HEK293 (cell line): ENCODE measurements at regions not wholly inside any gene's neighbourhood (a gene's known extent, or its start where the extent isn't known, plus 50 kb on each side); places are given as distances from the start of the nearest gene placed in this dataset.

Experiments
- CTCF ChIA-PET: fragments of 350-600 bp; formaldehyde crosslinking; extraction: SDS; loops from one replicate; lab custom pipeline; 2021; ENCODE audit warnings: antibody characterized with exemption; lab: Yijun Ruan, JAX
- POLR2A ChIA-PET: fragments of 300-600 bp; formaldehyde crosslinking; extraction: SDS; loops from one replicate; lab custom pipeline; 2020; ENCODE audit warnings: antibody characterized with exemption, inconsistent platforms; lab: Yijun Ruan, JAX
- H3K27ac ChIP-seq: fragments of 200-500 bp; sonication (Bioruptor generic); 2 replicates; pipeline ENCODE4 v1.5.1; 2014; ENCODE audit warnings: low read depth, low read length, control low read depth, inconsistent platforms; ENCODE audit errors: extremely low read depth
- H3K36me3 ChIP-seq, 2 experiments: fragments of 200-500 bp in 1 of 2; sonication (Bioruptor generic) in 1 of 2; 1 replicate in 1 of 2; 2 replicates in 1 of 2; pipeline ENCODE4 v1.5.1; 2014 to 2017; ENCODE audit warnings: inconsistent platforms in 2 of 2, low read length in 2 of 2; ENCODE audit not compliant: control insufficient read depth in 2 of 2, insufficient read depth in 1 of 2
- H3K4me1 ChIP-seq: fragments of 200-500 bp; sonication (Bioruptor generic); 2 replicates; pipeline ENCODE4 v1.5.1; 2014; ENCODE audit warnings: mild to moderate bottlenecking, low read length, inconsistent platforms; ENCODE audit not compliant: control insufficient read depth, insufficient read depth
- H3K4me3 ChIP-seq: 2 replicates; pipeline ENCODE4 v1.5.1; 2011; ENCODE audit warnings: low read depth, mild to moderate bottlenecking, control low read depth, low read length, moderate library complexity
- H3K9me3 ChIP-seq: fragments of 200-500 bp; sonication (Bioruptor generic); 2 replicates; pipeline ENCODE4 v1.5.1; 2014; ENCODE audit warnings: low read depth, low read length, inconsistent platforms; ENCODE audit not compliant: control insufficient read depth, insufficient read depth
- BCL11B ChIP-seq: fragments of 450-650 bp; formaldehyde crosslinking; IDR thresholded peaks from 2 replicates; pipeline ENCODE4 v1.5.1; 2016; ENCODE audit warnings: low read depth, missing biosample characterization, missing genetic modification characterization
- REPIN1 ChIP-seq: fragments of 450-650 bp; formaldehyde crosslinking; IDR thresholded peaks from 2 replicates; pipeline ENCODE4 v1.5.1; 2017; ENCODE audit warnings: missing biosample characterization, missing genetic modification characterization, low read depth
- SETDB1 ChIP-seq: IDR thresholded peaks from one replicate; pipeline ENCODE4 v1.6.1; 2017; ENCODE audit warnings: mild to moderate bottlenecking, low read length, moderate library complexity, mixed read lengths; ENCODE audit not compliant: insufficient read length
- YY1 ChIP-seq: fragments of 450-650 bp; formaldehyde crosslinking; IDR thresholded peaks from 2 replicates; pipeline ENCODE4 v1.5.1; 2018; ENCODE audit warnings: missing biosample characterization, missing genetic modification characterization
- ZBTB21 ChIP-seq: fragments of 450-650 bp; formaldehyde crosslinking; IDR thresholded peaks from 2 replicates; pipeline ENCODE4 v1.5.1; 2017; ENCODE audit warnings: missing biosample characterization, missing genetic modification characterization
- ZBTB48 ChIP-seq: fragments of 450-650 bp; formaldehyde crosslinking; IDR thresholded peaks from 2 replicates; pipeline ENCODE4 v1.5.1; 2016; ENCODE audit warnings: missing biosample characterization, missing genetic modification characterization
- ZNF133 ChIP-seq: fragments of 450-650 bp; formaldehyde crosslinking; IDR thresholded peaks from 2 replicates; pipeline ENCODE4 v1.5.1; 2016; ENCODE audit warnings: missing biosample characterization, missing genetic modification characterization
- ZNF146 ChIP-seq: fragments of 450-650 bp; formaldehyde crosslinking; IDR thresholded peaks from 2 replicates; pipeline ENCODE4 v1.5.1; 2016; ENCODE audit warnings: missing biosample characterization, missing genetic modification characterization
- ZNF155 ChIP-seq: fragments of 450-650 bp; formaldehyde crosslinking; IDR thresholded peaks from 2 replicates; pipeline ENCODE4 v1.5.1; 2016; ENCODE audit warnings: missing biosample characterization, missing genetic modification characterization
- ZNF18 ChIP-seq: fragments of 450-650 bp; formaldehyde crosslinking; IDR thresholded peaks from 2 replicates; pipeline ENCODE4 v1.5.1; 2016; ENCODE audit warnings: missing biosample characterization, missing genetic modification characterization
- ZNF280C ChIP-seq: fragments of 450-650 bp; formaldehyde crosslinking; IDR thresholded peaks from 2 replicates; pipeline ENCODE4 v1.5.1; 2016; ENCODE audit warnings: missing biosample characterization, missing genetic modification characterization
- ZNF473 ChIP-seq: fragments of 450-650 bp; formaldehyde crosslinking; IDR thresholded peaks from 2 replicates; pipeline ENCODE4 v1.5.1; 2017; ENCODE audit warnings: missing biosample characterization, missing genetic modification characterization
- ZNF529 ChIP-seq: fragments of 450-650 bp; formaldehyde crosslinking; IDR thresholded peaks from 2 replicates; pipeline ENCODE4 v1.5.1; 2017; ENCODE audit warnings: missing genetic modification characterization, missing biosample characterization; ENCODE audit not compliant: insufficient replicate concordance
- ZNF629 ChIP-seq: fragments of 450-650 bp; formaldehyde crosslinking; IDR thresholded peaks from 2 replicates; pipeline ENCODE4 v1.5.1; 2017; ENCODE audit warnings: missing biosample characterization, missing genetic modification characterization
- ZNF654 ChIP-seq: fragments of 450-650 bp; formaldehyde crosslinking; IDR thresholded peaks from 2 replicates; pipeline ENCODE4 v1.5.1; 2016; ENCODE audit warnings: low read depth, missing biosample characterization, missing genetic modification characterization
- ZNF776 ChIP-seq: fragments of 450-650 bp; formaldehyde crosslinking; IDR thresholded peaks from 2 replicates; pipeline ENCODE4 v1.5.0; 2017; ENCODE audit warnings: missing biosample characterization, missing genetic modification characterization, borderline replicate concordance
- ZNF792 ChIP-seq: fragments of 450-650 bp; formaldehyde crosslinking; IDR thresholded peaks from 2 replicates; pipeline ENCODE4 v1.5.1; 2016; ENCODE audit warnings: missing biosample characterization, missing genetic modification characterization
- TF ChIP-seq, protein P1 (sequence below): sonication (generic); formaldehyde crosslinking; IDR thresholded peaks from 2 replicates; pipeline ENCODE4 v1.8.1; 2022; ENCODE audit warnings: mild to moderate bottlenecking, moderate library complexity, missing genetic modification reagents

- no peak overlapping the region for H3K4me3 ChIP-seq
- no peaks in the 10 kb centered on the region for H3K36me3 ChIP-seq
- no peak overlapping the region for H3K27ac ChIP-seq
- ChIA-PET CTCF (no interaction called here), POLR2A (no interaction called here)
- H3K4me1 ChIP-seq, result no peaks in the 10 kb centered on the region
- H3K9me3 ChIP-seq, result no peaks in the 10 kb centered on the region; the same call in 1 of the 2 replicates
- TF ChIP-seq YY1 (no peak), ZNF146 (tag by site-specific recombination) (no peak), ZBTB48 (no peak), ZNF654 (tag by site-specific recombination) (no peak), ZNF18 (tag by site-specific recombination) (no peak), ZNF280C (tag by site-specific recombination) (no peak), ZBTB21 (tag by site-specific recombination) (no peak), BCL11B (tag by site-specific recombination) (no peak), ZNF529 (tag by site-specific recombination) (no peak), ZNF629 (no peak), ZNF776 (tag by site-specific recombination) (no peak)
- TF ChIP-seq, protein P1, sequence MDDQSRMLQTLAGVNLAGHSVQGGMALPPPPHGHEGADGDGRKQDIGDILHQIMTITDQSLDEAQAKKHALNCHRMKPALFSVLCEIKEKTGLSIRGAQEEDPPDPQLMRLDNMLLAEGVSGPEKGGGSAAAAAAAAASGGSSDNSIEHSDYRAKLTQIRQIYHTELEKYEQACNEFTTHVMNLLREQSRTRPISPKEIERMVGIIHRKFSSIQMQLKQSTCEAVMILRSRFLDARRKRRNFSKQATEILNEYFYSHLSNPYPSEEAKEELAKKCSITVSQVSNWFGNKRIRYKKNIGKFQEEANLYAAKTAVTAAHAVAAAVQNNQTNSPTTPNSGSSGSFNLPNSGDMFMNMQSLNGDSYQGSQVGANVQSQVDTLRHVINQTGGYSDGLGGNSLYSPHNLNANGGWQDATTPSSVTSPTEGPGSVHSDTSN (CRISPR knock-in tag), result no peak
- TF ChIP-seq, all 188 proteins: peak for 0
Observed at GRCh38 chr2:88318071-88318955, 134.2 kb downstream of the FOXI3 start.

- POLR2A ChIA-PET, result no interaction called here
- H3K4me1 ChIP-seq, result no peaks in the 10 kb centered on the region
- H3K36me3 ChIP-seq, result no peaks in the 10 kb centered on the region
- CTCF ChIA-PET, result no interaction called here
- H3K4me3 ChIP-seq, result no peak overlapping the region
- peak; percentile 45 for TF ChIP-seq ZNF146 (tag by site-specific recombination)
- no peak for TF ChIP-seq ZNF473 (tag by site-specific recombination)
- TF ChIP-seq ZNF792 (tag by site-specific recombination), result no peak
- H3K27ac ChIP-seq, result no peak overlapping the region
- H3K9me3 ChIP-seq, result no peaks in the 10 kb centered on the region; the same call in 1 of the 2 replicates
Observed at GRCh38 chr2:88310787-88311186, 140.6 kb downstream of the THNSL2 start.

DNA sequence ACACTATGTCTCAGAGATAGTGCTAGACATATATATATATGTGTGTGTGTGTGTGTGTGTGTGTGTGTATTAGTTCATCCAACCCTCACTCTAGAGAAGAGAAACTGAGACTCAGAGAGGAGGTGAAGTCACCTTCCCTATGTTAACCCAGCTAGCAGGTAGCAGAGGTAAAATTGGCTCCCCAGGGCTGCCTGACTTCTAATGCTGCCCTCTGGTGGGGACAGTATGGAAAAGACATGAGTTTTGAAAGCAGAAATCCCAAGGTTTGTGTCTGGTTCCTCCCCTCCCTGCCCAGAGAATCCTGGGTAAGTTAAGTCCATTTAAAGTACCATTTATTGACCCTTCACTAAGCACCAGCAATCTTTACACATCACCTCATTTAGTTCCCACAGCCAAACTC lies 137.7 kb downstream of the THNSL2 start:
- ChIA-PET POLR2A (interaction anchor here (0.6 kb wide), 1 partner anchor 116 kb away, joined by 3 read pairs; no protein-coding TSS in a partner anchor), CTCF (interaction anchor here (0.6 to 2.1 kb wide), 8 partner anchors 12 to 253 kb away, joined by 3 to 17 read pairs (median 4); no protein-coding TSS in a partner anchor)
- Histone ChIP-seq H3K4me1 (no peaks in the 10 kb centered on the region), H3K4me3 (no peak overlapping the region)
- TF ChIP-seq ZNF155 (tag by site-specific recombination) (no peak), REPIN1 (tag by site-specific recombination) (no peak), ZNF654 (tag by site-specific recombination) (peak; percentile 19), ZNF133 (tag by site-specific recombination) (peak; percentile 98), SETDB1 (peak; percentile 39)
- TF ChIP-seq, all 188 proteins: peak for 3
- H3K27ac ChIP-seq, result no peak overlapping the region
- no peaks in the 10 kb centered on the region; the same call in 1 of the 2 replicates for H3K9me3 ChIP-seq
- H3K36me3 ChIP-seq, result no peaks in the 10 kb centered on the region
